ENCODE measurements at regions not wholly inside any gene's neighbourhood (a gene's known extent, or its start where the extent isn't known, plus 50 kb on each side); places are given as distances from the start of the nearest gene placed in this dataset.
A peak's percentile ranks its signal among the peaks of the same experiment; 100 is the strongest.

DNA sequence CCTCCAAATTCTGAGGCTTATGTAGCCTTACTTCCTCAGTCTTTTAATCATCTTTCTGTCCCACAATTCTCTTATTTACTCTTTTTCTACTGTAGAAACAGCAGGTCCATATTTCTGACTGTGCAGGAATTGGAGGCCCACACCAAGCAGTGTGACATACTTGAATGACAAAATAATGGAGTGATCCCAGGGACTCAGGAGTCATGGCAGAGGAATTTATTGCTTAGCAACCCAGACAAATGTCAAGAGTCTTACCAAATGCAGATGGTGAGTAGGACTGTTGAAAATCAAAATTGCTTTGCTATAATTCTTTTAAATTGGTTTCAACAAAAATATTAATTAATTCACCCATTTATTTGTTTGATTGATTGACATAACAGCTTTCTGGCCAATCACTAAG lies 59.9 kb downstream of the HTR1B start:
- peak; percentile 17 for DNase-seq (ENCODE audit: low spot score)

- DNase-seq (ENCODE audit: low spot score): no peak
Observed at GRCh38 chr6:77401231-77401630, 62.1 kb downstream of the HTR1B start.

- DNase-seq (ENCODE audit: low spot score): no peak
Observed at GRCh38 chr6:77397561-77397960, 65.7 kb downstream of the HTR1B start.

DNA sequence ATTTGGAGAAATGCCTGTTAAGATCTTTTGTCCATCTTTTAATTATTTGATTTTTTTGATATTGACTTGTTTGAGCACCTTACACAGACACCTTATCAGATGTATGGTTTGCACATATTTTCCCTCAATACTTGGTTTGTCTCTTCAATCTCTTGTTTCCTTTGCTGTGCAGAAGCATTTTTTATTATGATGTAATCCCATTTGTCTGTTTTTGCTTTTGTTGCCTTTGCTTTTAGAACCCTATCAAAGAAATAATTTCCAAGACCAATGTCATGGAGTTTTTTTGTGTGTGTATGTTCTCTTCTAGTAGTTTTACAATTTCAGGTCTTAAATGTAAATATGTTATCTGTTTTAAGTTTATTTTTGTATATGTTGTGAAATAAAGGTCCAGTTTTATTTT lies 73.9 kb downstream of the HTR1B start:
- no peak for DNase-seq (ENCODE audit: low spot score)

DNA sequence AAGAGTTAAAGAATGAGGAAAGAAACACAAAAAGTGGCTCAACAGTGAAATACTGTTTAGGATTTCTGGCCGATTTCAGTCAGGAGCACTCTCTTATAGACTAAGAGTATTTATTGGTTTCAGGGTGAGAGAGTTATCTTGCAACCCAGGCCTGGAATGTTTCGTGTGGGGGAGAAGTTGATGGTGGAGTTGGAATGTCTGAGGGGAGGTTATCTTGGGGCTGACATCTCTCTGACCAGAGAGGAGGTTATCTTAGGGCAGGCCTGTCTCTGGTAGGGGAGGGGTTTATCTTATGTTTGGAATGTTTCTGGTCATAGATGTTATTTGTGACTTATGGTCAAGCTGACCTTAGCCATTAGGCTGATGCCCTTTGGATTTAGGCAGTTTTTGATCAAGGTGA lies 80.3 kb downstream of the HTR1B start:
- no peak for DNase-seq (ENCODE audit: low spot score)

GRCh38 chr6:77373955-77374354 lies 89.3 kb downstream of the HTR1B start:
- no peak for DNase-seq (ENCODE audit: low spot score)

DNA sequence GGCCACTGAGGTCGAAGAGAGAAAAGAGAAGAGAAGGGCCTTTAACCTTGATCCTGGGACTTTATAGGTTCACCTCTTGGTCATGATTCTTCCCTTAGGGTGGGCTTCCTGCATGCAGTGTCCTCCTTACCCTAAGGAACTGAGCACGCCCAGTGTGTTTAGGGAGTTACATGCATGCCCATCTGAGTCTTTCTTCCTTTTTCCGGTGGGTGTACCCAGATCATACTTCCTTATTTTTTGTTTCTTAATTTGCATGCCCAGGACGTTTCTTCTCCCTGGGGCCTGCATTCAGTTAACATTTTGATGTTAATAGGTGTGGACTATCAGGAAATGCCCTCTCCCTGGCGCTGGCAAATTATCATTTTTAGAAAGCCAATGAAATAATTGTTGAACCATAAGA lies 91.5 kb downstream of the HTR1B start:
- DNase-seq (ENCODE audit: low spot score): no peak

- DNase-seq (ENCODE audit: low spot score): peak; percentile 20
Observed at GRCh38 chr6:77368660-77369313, 94.5 kb downstream of the HTR1B start.

GRCh38 chr6:77366798-77367197 lies 96.5 kb downstream of the HTR1B start:
- DNase-seq (ENCODE audit: low spot score): no peak

- no peak for DNase-seq (ENCODE audit: low spot score)
Observed at GRCh38 chr6:77363702-77364101, 99.6 kb downstream of the HTR1B start.

DNA sequence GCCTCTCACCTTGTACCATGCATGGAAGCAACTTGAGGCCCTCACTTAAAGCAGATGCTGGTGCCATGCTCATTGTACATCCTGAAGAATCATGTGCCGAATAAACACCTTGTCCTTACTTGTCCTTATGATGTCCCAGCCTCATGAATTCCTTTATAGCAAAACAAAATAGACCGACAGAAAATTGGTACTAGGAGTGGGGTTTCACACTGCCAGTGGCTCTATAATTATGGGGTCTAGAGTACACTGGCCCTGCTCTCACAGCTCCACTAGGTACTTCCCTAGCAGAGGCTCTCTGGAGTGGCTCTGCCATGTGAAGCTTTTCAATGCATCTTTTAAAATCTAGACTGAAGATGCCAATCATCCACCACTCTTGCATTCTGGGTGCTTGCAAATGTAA lies 101.2 kb downstream of the HTR1B start:
- DNase-seq (ENCODE audit: low spot score): no peak

- no peak for DNase-seq (ENCODE audit: low spot score)
Observed at GRCh38 chr6:77361018-77361417, 102.3 kb downstream of the HTR1B start.

DNA sequence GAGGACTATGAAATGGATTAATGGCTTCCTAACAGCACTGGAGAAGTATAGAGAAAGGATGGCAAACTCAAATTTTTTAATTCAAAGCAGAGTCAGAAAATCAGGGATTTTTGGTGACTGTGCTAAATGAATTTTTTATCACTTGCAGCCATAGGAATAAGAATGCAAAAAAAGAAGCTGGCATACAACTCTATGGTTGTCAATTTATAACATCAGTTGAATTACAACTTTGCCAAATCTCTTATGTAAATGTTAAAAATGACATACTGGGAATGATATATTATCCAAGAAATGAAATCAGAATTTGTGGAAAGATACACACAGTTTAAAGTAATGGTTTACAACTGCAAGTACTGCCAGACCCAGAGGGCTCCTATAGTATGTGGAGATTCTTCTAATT lies 106.5 kb downstream of the HTR1B start:
- no peak for DNase-seq (ENCODE audit: low spot score)

DNA sequence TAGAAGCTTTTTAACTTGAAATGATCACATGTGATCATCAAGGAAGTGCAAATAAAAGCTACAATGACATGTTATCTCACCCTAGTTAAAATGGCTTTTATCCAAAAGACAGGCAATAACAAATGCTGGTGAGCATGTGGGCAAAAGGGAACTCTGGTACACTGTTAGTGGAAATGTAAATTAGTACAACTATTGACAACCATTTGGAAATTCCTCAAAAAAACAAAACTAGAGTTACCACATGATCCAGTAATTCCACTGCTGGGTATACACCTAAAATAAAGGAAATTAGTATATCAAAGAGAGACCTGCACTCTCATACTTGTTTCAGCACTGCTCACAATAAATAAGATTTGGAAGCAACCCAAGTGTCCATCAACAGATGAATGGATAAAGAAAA lies 108.7 kb downstream of the HTR1B start:
- no peak for DNase-seq (ENCODE audit: low spot score)

DNA sequence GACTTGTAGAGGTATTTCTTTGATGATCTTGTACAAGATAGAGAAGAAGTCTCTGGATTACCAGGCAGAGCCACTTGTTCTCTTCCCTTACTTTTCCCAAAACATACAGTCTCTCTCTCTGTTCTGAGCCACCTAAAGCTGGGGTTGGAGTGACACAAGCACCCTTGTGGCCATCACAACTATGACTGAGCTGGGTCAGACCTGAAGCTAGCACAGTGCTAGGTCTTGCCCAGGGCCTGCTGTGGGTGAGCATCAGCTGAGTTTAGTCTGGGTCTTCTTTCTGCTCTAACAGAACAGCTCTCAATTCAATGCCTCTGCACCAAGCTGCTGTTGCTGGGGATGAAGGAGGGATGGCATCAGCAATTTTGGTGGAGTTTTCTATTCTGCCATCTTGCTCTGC lies 110.2 kb downstream of the HTR1B start:
- no peak for DNase-seq (ENCODE audit: low spot score)

GRCh38 chr6:77341058-77341986 lies 122.0 kb downstream of the HTR1B start:
- no peak for DNase-seq (ENCODE audit: low spot score)

GRCh38 chr6:77340331-77340730 lies 123.0 kb downstream of the HTR1B start:
- DNase-seq (ENCODE audit: low spot score): no peak

- DNase-seq (ENCODE audit: low spot score): no peak
Observed at GRCh38 chr6:77339926-77340325, 123.4 kb downstream of the HTR1B start.

DNA sequence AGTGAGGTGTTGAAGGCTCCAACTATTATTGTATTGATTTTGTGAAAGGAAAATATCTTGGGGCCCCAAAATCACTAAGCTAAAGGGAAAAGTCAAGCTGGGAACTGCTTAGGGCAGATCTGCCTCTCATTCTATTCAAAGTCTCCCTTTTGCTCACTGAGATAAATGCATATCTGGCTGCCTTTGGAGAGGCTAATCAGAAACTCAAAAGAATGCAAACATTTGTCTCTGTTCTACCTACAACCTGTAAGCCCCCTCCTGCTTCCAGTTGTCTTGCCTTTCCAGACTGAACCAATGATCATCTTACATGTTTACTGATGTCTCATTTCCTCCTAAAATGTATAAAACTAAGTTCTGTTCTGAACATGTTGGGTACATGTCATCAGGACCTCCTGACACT lies 125.9 kb downstream of the HTR1B start:
- no peak for DNase-seq (ENCODE audit: low spot score)

- no peak for DNase-seq (ENCODE audit: low spot score)
Observed at GRCh38 chr6:77334093-77334492, 129.2 kb downstream of the HTR1B start.

DNA sequence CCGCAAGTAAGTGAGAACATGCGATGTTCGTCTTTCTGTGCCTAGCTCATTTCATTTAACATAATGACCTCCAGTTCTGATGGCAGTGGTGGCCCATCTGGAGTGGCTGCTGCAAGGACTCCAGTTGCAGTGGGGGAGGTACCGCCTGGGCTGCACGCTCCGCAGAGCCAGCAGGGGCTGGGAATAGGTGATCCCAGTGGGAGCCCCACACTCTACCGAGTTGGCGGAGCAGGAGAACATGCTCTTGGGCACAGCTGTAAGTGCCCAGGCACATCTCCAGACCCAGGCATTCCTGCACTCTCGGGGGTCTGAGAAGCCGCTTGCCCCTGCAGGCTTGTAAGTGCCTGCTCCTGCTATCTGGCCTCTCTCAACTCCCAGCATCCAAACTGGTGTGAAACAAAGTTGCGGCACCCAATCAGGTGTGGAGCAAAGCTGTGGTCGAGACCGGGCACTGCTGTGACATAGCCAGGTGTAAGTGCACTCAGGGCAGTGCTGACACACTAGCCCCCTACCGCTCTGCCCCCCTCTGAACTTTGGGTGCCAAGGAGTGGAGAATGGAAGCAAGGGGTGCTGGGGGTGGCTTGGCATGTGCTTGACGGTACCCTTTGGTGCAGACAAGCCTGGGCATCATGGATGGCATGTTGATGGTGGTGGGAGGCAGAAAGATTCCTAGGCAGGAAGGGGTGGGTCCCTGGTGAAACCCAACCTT lies 130.2 kb downstream of the HTR1B start:
- no peak for DNase-seq (ENCODE audit: low spot score)

DNA sequence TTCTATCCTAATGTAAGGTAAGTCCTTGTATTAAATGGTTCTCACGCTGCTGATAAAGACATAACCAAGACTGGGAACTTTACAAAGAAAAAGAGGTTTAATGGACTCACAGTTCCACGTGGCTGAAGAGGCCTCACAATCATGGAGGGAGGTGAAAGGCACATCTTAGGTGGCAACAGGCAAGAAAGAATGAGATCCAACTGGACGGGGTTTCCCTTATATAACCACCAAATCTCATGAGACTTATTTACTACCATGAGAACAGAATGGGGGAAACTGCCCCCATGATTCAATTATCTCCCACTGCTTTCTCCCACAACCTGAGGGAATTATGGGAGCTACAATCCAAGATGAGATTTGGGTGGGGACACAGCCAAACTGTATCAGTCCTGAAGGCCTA lies 136.6 kb downstream of the HTR1B start:
- DNase-seq (ENCODE audit: low spot score): no peak

DNA sequence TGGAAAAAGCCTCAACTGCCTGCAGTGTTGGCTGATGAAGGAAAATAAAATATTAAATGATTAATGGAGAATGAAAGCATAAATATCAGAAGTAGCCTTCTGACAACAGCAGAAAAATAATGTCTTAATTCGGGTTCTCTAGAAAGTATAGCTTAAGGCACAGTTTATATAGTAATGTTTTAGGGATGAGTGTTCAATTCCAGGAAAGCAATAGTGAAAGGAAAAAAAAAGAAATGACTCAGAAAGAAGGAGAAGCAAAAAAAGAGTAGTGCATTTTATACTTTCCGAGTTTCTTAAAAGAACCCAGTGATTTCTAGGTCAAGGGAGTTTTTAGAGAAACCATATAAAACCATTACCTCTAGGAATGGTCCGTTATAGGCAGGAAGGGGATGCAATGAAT lies 137.3 kb downstream of the HTR1B start:
- DNase-seq (ENCODE audit: low spot score): no peak
